Liver (tissue), 3 donors: ENCODE measurements at regions not wholly inside any gene's neighbourhood (a gene's known extent, or its start where the extent isn't known, plus 50 kb on each side); places are given as distances from the start of the nearest gene placed in this dataset.
"Not testable (repeated sequence)": the region's sequence is repeated elsewhere in the genome, so short reads cannot be mapped to it uniquely, and the experiment has no call there.

Source experiments
- JUND ChIP-seq, 2 donors: IDR thresholded peaks; 2 replicates each; pipeline ENCODE4 v1.6.1; 2016; ENCODE audit warnings: antibody characterized with exemption in 2 of 2
- RXRA ChIP-seq, 2 donors: IDR thresholded peaks; 2 replicates each; pipeline ENCODE4 v1.6.1; 2017 to 2018; ENCODE audit warnings: antibody characterized with exemption in 2 of 2, mild to moderate bottlenecking in 1 of 2
- YY1 ChIP-seq: IDR thresholded peaks from 2 replicates; pipeline ENCODE4 v1.6.1; 2016; ENCODE audit warnings: antibody characterized with exemption, mild to moderate bottlenecking
- TF ChIP-seq, protein P1 (sequence below): fragments of 150-350 bp; IDR thresholded peaks from 2 replicates; pipeline ENCODE4 v1.5.1; 2017; ENCODE audit warnings: improper control_type of control experiment, low read depth, low read length; ENCODE audit not compliant: missing input control
- donor health status: healthy.
- donor health status: healthy.

DNA sequence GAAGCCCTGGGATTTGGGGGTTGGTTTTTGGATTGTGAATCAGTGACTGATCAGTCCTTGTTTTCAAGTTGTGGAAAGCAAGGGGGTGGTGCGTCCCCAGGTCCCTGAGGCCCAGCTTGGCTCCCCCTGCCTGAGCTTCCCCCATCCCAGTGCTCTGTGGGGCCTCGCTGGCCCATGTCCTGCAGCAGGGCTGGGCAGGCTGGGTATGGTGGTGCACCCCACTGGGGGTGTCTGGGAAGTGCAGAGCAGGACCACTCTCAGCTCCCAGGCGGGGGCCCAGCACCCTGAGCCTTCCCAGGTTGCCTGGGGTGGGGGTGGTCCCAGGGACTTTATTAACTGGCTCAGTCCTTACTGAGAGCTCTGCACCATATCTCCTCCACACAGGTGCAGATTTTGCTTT is 483.3 kb downstream of the TUBA3C start:
- TF ChIP-seq, protein P1, sequence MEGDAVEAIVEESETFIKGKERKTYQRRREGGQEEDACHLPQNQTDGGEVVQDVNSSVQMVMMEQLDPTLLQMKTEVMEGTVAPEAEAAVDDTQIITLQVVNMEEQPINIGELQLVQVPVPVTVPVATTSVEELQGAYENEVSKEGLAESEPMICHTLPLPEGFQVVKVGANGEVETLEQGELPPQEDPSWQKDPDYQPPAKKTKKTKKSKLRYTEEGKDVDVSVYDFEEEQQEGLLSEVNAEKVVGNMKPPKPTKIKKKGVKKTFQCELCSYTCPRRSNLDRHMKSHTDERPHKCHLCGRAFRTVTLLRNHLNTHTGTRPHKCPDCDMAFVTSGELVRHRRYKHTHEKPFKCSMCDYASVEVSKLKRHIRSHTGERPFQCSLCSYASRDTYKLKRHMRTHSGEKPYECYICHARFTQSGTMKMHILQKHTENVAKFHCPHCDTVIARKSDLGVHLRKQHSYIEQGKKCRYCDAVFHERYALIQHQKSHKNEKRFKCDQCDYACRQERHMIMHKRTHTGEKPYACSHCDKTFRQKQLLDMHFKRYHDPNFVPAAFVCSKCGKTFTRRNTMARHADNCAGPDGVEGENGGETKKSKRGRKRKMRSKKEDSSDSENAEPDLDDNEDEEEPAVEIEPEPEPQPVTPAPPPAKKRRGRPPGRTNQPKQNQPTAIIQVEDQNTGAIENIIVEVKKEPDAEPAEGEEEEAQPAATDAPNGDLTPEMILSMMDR: not testable (repeated sequence)
- not testable (repeated sequence) for TF ChIP-seq JUND (IDR thresholded peaks at IDR 0.05); RXRA (IDR thresholded peaks at IDR 0.05); YY1
